ENCODE measurements at regions not wholly inside any gene's neighbourhood (a gene's known extent, or its start where the extent isn't known, plus 50 kb on each side); places are given as distances from the start of the nearest gene placed in this dataset.

GRCh38 chr9:90062982-90063381 lies 458.2 kb downstream of the GADD45G start:
- Histone ChIP-seq H3K4ac (ENCODE audit: low read depth in 1 of 2, low read length in 2 of 2) (no peak overlapping the region), H3K9me3 (ENCODE audit: control insufficient read depth, low read length) (no peaks in the 10 kb centered on the region), H4K8ac (ENCODE audit: low read length) (no peak overlapping the region), H3K36me3 (ENCODE audit: control insufficient read depth in 1 of 2, insufficient read depth in 2 of 2, low read depth in 1 of 2, low read length in 2 of 2) (no peaks in the 10 kb centered on the region), H3K9ac (ENCODE audit: low read length) (no peak overlapping the region), H2BK12ac (ENCODE audit: low read length in 2 of 2) (no peak overlapping the region), H2AK5ac (ENCODE audit: low read length, severe bottlenecking) (no peak overlapping the region), H4K91ac (ENCODE audit: low read length) (no peak overlapping the region), H2AFZ (ENCODE audit: low read depth, low read length) (no peak overlapping the region), H3K4me1 (ENCODE audit: control insufficient read depth, insufficient read depth, low read depth, low read length) (no peaks in the 10 kb centered on the region), H2BK15ac (ENCODE audit: low read depth, poor library complexity, severe bottlenecking) (no peak overlapping the region), H3K4me3 (ENCODE audit: insufficient read depth in 1 of 2, low read depth in 1 of 2, low read length in 2 of 2) (no peak overlapping the region), H3K4me2 (ENCODE audit: low read length, poor library complexity, severe bottlenecking) (no peak overlapping the region), H2BK5ac (ENCODE audit: low read depth, low read length, poor library complexity, severe bottlenecking) (no peak overlapping the region), H2BK120ac (ENCODE audit: low read depth, low read length) (no peak overlapping the region), H3K79me1 (replicated peaks; ENCODE audit: low read length, poor library complexity, severe bottlenecking) (no peaks in the 10 kb centered on the region), H3K27ac (ENCODE audit: low read length, poor library complexity, severe bottlenecking) (no peak overlapping the region), H3K23ac (ENCODE audit: low read length in 2 of 2) (no peak overlapping the region), H3K14ac (ENCODE audit: low read length in 2 of 2) (no peak overlapping the region), H3K27me3 (ENCODE audit: control insufficient read depth in 1 of 2, insufficient read depth in 1 of 2, low read length in 2 of 2) (no peaks in the 10 kb centered on the region), H3K18ac (ENCODE audit: low read depth in 1 of 2, low read length in 2 of 2) (no peak overlapping the region)
- no CpG with 5 or more reads among the region's 1 CpG for WGBS
- DNase-seq, result no peak

- Histone ChIP-seq H3K4me2 (ENCODE audit: low read length, poor library complexity, severe bottlenecking) (no peak overlapping the region), H3K27ac (ENCODE audit: low read length, poor library complexity, severe bottlenecking) (no peak overlapping the region), H3K9ac (ENCODE audit: low read length) (no peak overlapping the region), H2AFZ (ENCODE audit: low read depth, low read length) (no peak overlapping the region), H2BK15ac (ENCODE audit: low read depth, poor library complexity, severe bottlenecking) (no peak overlapping the region), H3K4me1 (ENCODE audit: control insufficient read depth, insufficient read depth, low read depth, low read length) (no peaks in the 10 kb centered on the region), H3K79me1 (replicated peaks; ENCODE audit: low read length, poor library complexity, severe bottlenecking) (no peaks in the 10 kb centered on the region), H3K27me3 (ENCODE audit: control insufficient read depth in 1 of 2, insufficient read depth in 1 of 2, low read length in 2 of 2) (peaks cover 6 to 7% of the 10 kb centered on the region in 2 experiments), H3K9me3 (ENCODE audit: control insufficient read depth, low read length) (no peaks in the 10 kb centered on the region), H3K4me3 (ENCODE audit: insufficient read depth in 1 of 2, low read depth in 1 of 2, low read length in 2 of 2) (no peak overlapping the region), H3K36me3 (ENCODE audit: control insufficient read depth in 1 of 2, insufficient read depth in 2 of 2, low read depth in 1 of 2, low read length in 2 of 2) (no peaks in the 10 kb centered on the region), H3K23ac (ENCODE audit: low read length in 2 of 2) (no peak overlapping the region), H4K91ac (ENCODE audit: low read length) (no peak overlapping the region), H3K18ac (ENCODE audit: low read depth in 1 of 2, low read length in 2 of 2) (no peak overlapping the region), H2BK120ac (ENCODE audit: low read depth, low read length) (no peak overlapping the region), H3K14ac (ENCODE audit: low read length in 2 of 2) (no peak overlapping the region), H2AK5ac (ENCODE audit: low read length, severe bottlenecking) (no peak overlapping the region), H3K4ac (ENCODE audit: low read depth in 1 of 2, low read length in 2 of 2) (no peak overlapping the region), H4K8ac (ENCODE audit: low read length) (no peak overlapping the region), H2BK12ac (ENCODE audit: low read length in 2 of 2) (no peak overlapping the region), H2BK5ac (ENCODE audit: low read depth, low read length, poor library complexity, severe bottlenecking) (no peak overlapping the region)
- 14% methylated on average over 1 of the region's 2 CpGs for WGBS
- no peak for DNase-seq
Measured at GRCh38 chr9:90064248-90064647, 459.4 kb downstream of the GADD45G start.

- Histone ChIP-seq H2BK15ac (ENCODE audit: low read depth, poor library complexity, severe bottlenecking) (no peak overlapping the region), H3K4me1 (ENCODE audit: control insufficient read depth, insufficient read depth, low read depth, low read length) (no peaks in the 10 kb centered on the region), H3K27me3 (ENCODE audit: control insufficient read depth in 1 of 2, insufficient read depth in 1 of 2, low read length in 2 of 2) (peaks cover 9 to 11% of the 10 kb centered on the region in 2 experiments), H3K4ac (ENCODE audit: low read depth in 1 of 2, low read length in 2 of 2) (no peak overlapping the region), H2BK12ac (ENCODE audit: low read length in 2 of 2) (no peak overlapping the region), H2BK120ac (ENCODE audit: low read depth, low read length) (no peak overlapping the region), H3K36me3 (ENCODE audit: control insufficient read depth in 1 of 2, insufficient read depth in 2 of 2, low read depth in 1 of 2, low read length in 2 of 2) (no peaks in the 10 kb centered on the region), H2AK5ac (ENCODE audit: low read length, severe bottlenecking) (no peak overlapping the region), H3K79me1 (replicated peaks; ENCODE audit: low read length, poor library complexity, severe bottlenecking) (no peaks in the 10 kb centered on the region), H3K14ac (ENCODE audit: low read length in 2 of 2) (no peak overlapping the region), H4K8ac (ENCODE audit: low read length) (no peak overlapping the region), H4K91ac (ENCODE audit: low read length) (no peak overlapping the region), H2BK5ac (ENCODE audit: low read depth, low read length, poor library complexity, severe bottlenecking) (no peak overlapping the region), H3K23ac (ENCODE audit: low read length in 2 of 2) (no peak overlapping the region), H3K4me2 (ENCODE audit: low read length, poor library complexity, severe bottlenecking) (no peak overlapping the region), H2AFZ (ENCODE audit: low read depth, low read length) (no peak overlapping the region), H3K18ac (ENCODE audit: low read depth in 1 of 2, low read length in 2 of 2) (no peak overlapping the region), H3K4me3 (ENCODE audit: insufficient read depth in 1 of 2, low read depth in 1 of 2, low read length in 2 of 2) (no peak overlapping the region), H3K27ac (ENCODE audit: low read length, poor library complexity, severe bottlenecking) (no peak overlapping the region), H3K9ac (ENCODE audit: low read length) (peak overlapping the region; percentile 33), H3K9me3 (ENCODE audit: control insufficient read depth, low read length) (no peaks in the 10 kb centered on the region)
- peak; percentile 26 for DNase-seq
- 71% methylated on average over 3 of the region's 3 CpGs for WGBS
Measured at GRCh38 chr9:90064971-90065370, 460.2 kb downstream of the GADD45G start.

GRCh38 chr9:90065851-90066250 lies 461.0 kb downstream of the GADD45G start:
- no peaks in the 10 kb centered on the region for H3K79me1 ChIP-seq (replicated peaks; ENCODE audit: low read length, poor library complexity, severe bottlenecking)
- peaks cover 15 to 17% of the 10 kb centered on the region in 2 experiments for H3K27me3 ChIP-seq (ENCODE audit: control insufficient read depth in 1 of 2, insufficient read depth in 1 of 2, low read length in 2 of 2)
- no peak overlapping the region for H2BK5ac ChIP-seq (ENCODE audit: low read depth, low read length, poor library complexity, severe bottlenecking)
- H2BK12ac ChIP-seq (ENCODE audit: low read length in 2 of 2), result no peak overlapping the region
- H2AFZ ChIP-seq (ENCODE audit: low read depth, low read length), result no peak overlapping the region
- H4K8ac ChIP-seq (ENCODE audit: low read length), result no peak overlapping the region
- no peak overlapping the region for H3K27ac ChIP-seq (ENCODE audit: low read length, poor library complexity, severe bottlenecking)
- no peak overlapping the region for H3K23ac ChIP-seq (ENCODE audit: low read length in 2 of 2)
- H2AK5ac ChIP-seq (ENCODE audit: low read length, severe bottlenecking), result no peak overlapping the region
- H3K4ac ChIP-seq (ENCODE audit: low read depth in 1 of 2, low read length in 2 of 2), result no peak overlapping the region
- H3K4me3 ChIP-seq (ENCODE audit: insufficient read depth in 1 of 2, low read depth in 1 of 2, low read length in 2 of 2), result no peak overlapping the region
- H3K14ac ChIP-seq (ENCODE audit: low read length in 2 of 2), result no peak overlapping the region
- H3K9me3 ChIP-seq (ENCODE audit: control insufficient read depth, low read length), result no peaks in the 10 kb centered on the region
- WGBS, result no CpG with 5 or more reads among the region's 2 CpGs
- H3K36me3 ChIP-seq (ENCODE audit: control insufficient read depth in 1 of 2, insufficient read depth in 2 of 2, low read depth in 1 of 2, low read length in 2 of 2), result no peaks in the 10 kb centered on the region
- no peaks in the 10 kb centered on the region for H3K4me1 ChIP-seq (ENCODE audit: control insufficient read depth, insufficient read depth, low read depth, low read length)
- no peak overlapping the region for H3K18ac ChIP-seq (ENCODE audit: low read depth in 1 of 2, low read length in 2 of 2)
- H3K9ac ChIP-seq (ENCODE audit: low read length), result no peak overlapping the region
- DNase-seq, result no peak
- no peak overlapping the region for H2BK15ac ChIP-seq (ENCODE audit: low read depth, poor library complexity, severe bottlenecking)
- no peak overlapping the region for H3K4me2 ChIP-seq (ENCODE audit: low read length, poor library complexity, severe bottlenecking)
- H2BK120ac ChIP-seq (ENCODE audit: low read depth, low read length), result no peak overlapping the region
- H4K91ac ChIP-seq (ENCODE audit: low read length), result no peak overlapping the region
